SW480 (cell line): ENCODE measurements at regions not wholly inside any gene's neighbourhood (a gene's known extent, or its start where the extent isn't known, plus 50 kb on each side); places are given as distances from the start of the nearest gene placed in this dataset.
"Not testable (repeated sequence)": the region's sequence is repeated elsewhere in the genome, so short reads cannot be mapped to it uniquely, and the experiment has no call there.

Source experiments
- DNase-seq: peaks from one replicate; pipeline ENCODE4 v3.0.0-alpha.2; 2016; ENCODE audit warnings: low spot score

DNA sequence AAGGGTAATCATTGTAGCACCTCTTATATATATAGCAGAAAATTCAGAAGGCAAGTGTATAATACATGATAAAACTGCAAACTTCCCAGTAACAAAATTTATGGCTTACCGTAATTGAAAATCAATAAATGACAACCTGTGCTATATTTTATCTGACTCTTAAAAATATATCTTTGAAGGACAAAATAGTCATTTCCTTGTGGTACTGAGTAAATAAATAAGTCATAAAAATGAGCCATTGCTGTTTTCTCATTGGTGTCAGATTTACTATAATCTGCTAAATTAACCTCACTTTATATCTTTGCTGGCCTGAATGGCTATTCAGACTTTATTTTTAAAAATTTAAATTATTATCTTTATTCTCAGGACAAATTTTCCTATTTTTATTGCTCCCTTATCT, 1319.1 kb upstream of the SPRY2 start:
- no peak for DNase-seq

- DNase-seq = no peak
Observed at GRCh38 chr13:81658598-81659370, 1317.9 kb upstream of the SPRY2 start.

DNA sequence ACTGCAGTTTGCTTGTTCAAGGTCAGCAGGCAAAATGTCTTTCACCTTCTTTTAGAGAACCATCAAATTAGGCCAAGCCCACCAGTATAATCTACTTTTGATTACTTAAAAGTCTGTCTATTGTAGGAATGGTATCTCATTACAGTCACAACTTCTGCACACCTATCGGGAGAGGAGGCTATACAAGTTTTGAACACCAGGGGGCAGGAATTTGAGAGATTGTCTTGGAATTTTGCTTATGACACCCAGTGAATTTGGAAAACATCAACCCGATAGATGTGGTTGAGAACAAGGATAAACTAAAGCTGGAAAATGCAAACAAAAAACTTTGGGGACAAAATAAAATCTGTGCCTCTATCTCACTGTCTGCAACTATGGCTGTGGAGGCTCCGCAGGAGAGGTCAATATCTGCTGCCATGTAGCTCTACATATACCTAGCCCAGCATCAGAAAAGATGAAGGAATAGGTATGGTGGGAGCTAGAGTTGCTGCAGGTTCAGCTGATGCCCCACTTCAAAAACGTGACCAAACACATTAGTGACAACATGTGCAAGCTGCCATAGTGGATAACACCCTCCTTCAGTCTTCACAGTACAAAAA, 1299.2 kb upstream of the SPRY2 start:
- DNase-seq = no peak

- DNase-seq = no peak
Observed at GRCh38 chr13:81637457-81637856, 1296.5 kb upstream of the SPRY2 start.

GRCh38 chr13:81636120-81636519, 1295.2 kb upstream of the SPRY2 start:
- no peak for DNase-seq

DNA sequence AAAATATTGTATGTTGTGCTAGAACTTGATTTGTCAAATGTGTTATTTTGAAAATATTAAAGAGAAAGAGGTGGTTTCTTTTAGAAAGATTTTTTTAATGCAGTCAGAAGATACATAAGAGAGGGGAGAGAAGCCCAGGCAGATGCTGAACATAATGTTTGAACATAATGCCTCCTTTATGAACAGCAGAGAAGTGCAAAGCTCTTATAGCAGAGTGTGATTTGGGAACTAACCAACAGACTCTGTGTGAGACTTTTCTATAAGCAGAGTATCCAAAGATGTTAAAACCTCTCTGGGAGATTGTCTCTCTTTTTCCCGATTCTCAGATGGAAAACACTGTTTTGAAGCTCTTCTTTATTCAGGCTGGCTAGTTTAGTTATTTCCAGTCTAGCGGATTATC, 1274.1 kb upstream of the SPRY2 start:
- no peak for DNase-seq

- no peak for DNase-seq
Observed at GRCh38 chr13:81610644-81611043, 1269.7 kb upstream of the SPRY2 start.

- DNase-seq = no peak
Observed at GRCh38 chr13:81609335-81609734, 1268.4 kb upstream of the SPRY2 start.

GRCh38 chr13:81606074-81606473, 1265.1 kb upstream of the SPRY2 start:
- DNase-seq = no peak

- DNase-seq = no peak
Observed at GRCh38 chr13:81602241-81602640, 1261.3 kb upstream of the SPRY2 start.

- DNase-seq = no peak
Observed at GRCh38 chr13:81597101-81597500, 1256.2 kb upstream of the SPRY2 start.

DNA sequence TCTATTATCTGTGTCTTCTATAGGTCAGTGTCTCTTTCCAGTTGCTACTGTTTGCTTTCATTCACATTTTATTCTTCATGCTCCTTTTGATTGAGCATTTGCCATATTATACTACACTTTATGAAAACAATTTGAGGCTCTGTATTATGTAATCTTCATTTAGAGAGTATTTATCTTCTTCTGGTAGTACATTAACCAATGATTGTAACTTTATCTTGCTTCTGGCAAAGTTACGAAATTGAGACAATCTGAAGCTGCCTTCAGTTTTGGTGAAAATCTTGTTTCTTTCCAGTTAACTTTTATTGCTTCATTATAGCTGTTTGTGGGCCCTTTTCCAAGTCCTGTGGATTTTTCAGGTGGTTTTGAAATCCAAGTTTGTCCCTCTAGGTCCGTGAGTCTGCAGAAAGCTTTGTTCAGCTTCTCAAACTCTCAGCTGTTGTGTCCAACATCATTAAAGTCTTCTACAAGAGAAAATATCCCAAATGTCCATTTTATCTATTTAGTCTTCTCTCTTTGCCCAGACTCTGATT, 1255.4 kb upstream of the SPRY2 start:
- DNase-seq = no peak

DNA sequence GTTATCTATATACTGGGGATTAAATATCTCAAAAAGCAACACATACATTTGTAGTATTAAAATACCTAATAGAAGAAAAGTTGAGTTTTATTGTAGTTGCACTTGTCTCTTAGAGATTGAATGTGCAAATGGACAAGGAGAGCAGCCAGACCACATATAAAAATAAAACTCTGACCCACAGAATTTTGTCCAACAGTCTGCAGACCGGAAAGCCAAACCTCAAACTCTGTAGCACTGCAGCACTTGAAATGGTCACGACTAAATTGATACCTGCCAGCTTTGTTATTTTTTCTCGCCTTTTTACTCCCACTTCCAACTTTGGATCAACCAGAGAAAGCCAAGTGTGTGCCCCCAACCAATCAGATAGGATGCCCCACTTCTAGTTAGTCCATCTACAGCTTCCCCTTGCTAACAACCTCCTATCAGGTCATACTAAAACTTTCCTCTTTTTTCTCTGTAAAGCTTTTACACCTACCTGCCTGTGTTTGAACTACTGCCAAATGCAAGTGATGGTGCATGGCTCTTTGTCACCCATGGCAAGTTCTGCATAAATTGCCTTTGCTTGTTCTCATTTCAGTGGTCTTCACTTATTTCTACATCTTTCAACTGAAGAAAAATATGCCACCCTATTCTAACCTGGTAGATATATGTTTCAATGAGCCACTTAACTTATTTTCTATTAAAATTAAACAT, 1250.7 kb upstream of the SPRY2 start:
- DNase-seq = no peak

- no peak for DNase-seq
Observed at GRCh38 chr13:81582381-81582780, 1241.5 kb upstream of the SPRY2 start.

GRCh38 chr13:81577601-81578195, 1236.8 kb upstream of the SPRY2 start:
- no peak for DNase-seq

DNA sequence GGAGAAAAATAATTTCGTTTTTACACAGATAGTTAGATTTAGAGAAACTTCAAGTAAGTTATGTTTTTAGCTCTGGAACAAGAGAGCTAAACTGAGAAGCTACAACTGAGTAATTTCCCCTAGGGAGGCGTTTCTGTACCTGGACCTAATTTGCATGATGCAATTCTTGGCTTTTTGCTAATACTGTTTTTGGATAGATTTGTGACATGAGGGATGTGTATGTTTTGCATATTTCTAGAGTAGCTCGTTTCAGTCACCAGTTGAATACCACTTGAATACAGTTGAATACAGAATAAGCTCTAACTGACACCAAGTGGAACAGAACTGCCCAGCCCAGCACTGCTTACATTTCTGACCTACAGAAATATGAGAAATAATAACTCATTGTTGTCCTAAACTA, 1227.9 kb upstream of the SPRY2 start:
- DNase-seq = no peak

DNA sequence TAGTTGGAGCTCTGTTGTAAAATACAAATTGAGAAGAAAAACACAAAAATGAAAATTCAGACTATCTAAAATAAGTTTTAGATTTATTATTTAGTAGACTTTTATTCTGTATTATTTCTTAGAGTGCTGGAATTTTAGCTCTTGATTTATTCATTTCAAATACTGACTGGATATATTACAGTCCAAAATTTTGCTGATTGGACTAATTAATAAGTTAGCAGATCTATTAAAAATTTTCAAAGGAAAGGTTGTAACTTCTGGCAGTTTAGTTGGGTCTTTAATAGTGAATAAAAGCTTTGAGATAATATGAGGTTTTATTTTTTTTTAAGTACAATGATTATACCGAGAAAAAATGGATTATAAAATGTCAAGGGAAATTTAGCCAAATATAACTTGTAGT, 1224.9 kb upstream of the SPRY2 start:
- DNase-seq = no peak

DNA sequence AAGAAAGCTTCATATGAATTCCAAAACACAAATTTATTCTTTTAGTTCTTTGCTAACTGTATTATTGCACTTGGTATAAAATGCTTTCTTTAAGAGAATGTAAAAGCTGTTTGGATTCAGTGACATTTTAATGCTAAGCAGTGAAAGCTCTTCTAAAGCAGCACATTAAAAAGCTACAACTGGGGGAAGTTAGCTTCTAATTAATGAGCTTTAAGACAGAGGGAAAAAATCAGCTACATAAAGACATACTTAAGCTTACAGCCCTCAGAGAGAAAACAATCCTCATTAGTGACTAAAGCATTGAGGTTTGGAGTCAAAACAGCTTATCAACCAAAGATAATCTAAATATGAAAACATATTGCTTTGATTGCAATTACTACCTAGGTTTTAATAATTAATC, 1222.2 kb upstream of the SPRY2 start:
- no peak for DNase-seq

GRCh38 chr13:81562598-81562997, 1221.7 kb upstream of the SPRY2 start:
- no peak for DNase-seq

GRCh38 chr13:81551036-81551435, 1210.1 kb upstream of the SPRY2 start:
- no peak for DNase-seq

GRCh38 chr13:81546294-81546693, 1205.4 kb upstream of the SPRY2 start:
- DNase-seq = not testable (repeated sequence)

GRCh38 chr13:81540777-81541176, 1199.9 kb upstream of the SPRY2 start:
- no peak for DNase-seq
